Central memory CD4-positive, alpha-beta T cell (primary cell): ENCODE measurements at regions not wholly inside any gene's neighbourhood (a gene's known extent, or its start where the extent isn't known, plus 50 kb on each side); places are given as distances from the start of the nearest gene placed in this dataset.
"Not testable (repeated sequence)": the region's sequence is repeated elsewhere in the genome, so short reads cannot be mapped to it uniquely, and the experiment has no call there.

Experiments used
- DNase-seq: peaks from one replicate; pipeline ENCODE4 v3.0.0; 2022

- not testable (repeated sequence) for DNase-seq
Observed at GRCh38 chr5:153296251-153296844, 194.1 kb upstream of the GRIA1 start.

- DNase-seq, result no peak
Observed at GRCh38 chr5:153299891-153300290, 190.6 kb upstream of the GRIA1 start.

- DNase-seq, result no peak
Observed at GRCh38 chr5:153308282-153308681, 182.2 kb upstream of the GRIA1 start.

- no peak for DNase-seq
Observed at GRCh38 chr5:153318556-153318955, 171.9 kb upstream of the GRIA1 start.

GRCh38 chr5:153321478-153321877 lies 169.0 kb upstream of the GRIA1 start:
- DNase-seq, result no peak

GRCh38 chr5:153340139-153340538 lies 150.3 kb upstream of the GRIA1 start:
- no peak for DNase-seq

- no peak for DNase-seq
Observed at GRCh38 chr5:153340738-153341137, 149.7 kb upstream of the GRIA1 start.

- DNase-seq, result no peak
Observed at GRCh38 chr5:153342487-153342886, 148.0 kb upstream of the GRIA1 start.

GRCh38 chr5:153347611-153348010 lies 142.9 kb upstream of the GRIA1 start:
- no peak for DNase-seq

GRCh38 chr5:153350175-153350883 lies 140.1 kb upstream of the GRIA1 start:
- DNase-seq, result no peak

- DNase-seq, result no peak
Observed at GRCh38 chr5:153352685-153353219, 137.7 kb upstream of the GRIA1 start.

GRCh38 chr5:153357493-153358112 lies 132.9 kb upstream of the GRIA1 start:
- DNase-seq, result no peak

GRCh38 chr5:153358315-153358976 lies 132.0 kb upstream of the GRIA1 start:
- DNase-seq, result no peak

- no peak for DNase-seq
Observed at GRCh38 chr5:153360860-153361259, 129.6 kb upstream of the GRIA1 start.

GRCh38 chr5:153361735-153362409 lies 128.6 kb upstream of the GRIA1 start:
- DNase-seq, result no peak

GRCh38 chr5:153365547-153365946 lies 124.9 kb upstream of the GRIA1 start:
- DNase-seq, result no peak

GRCh38 chr5:153367466-153367865 lies 123.0 kb upstream of the GRIA1 start:
- no peak for DNase-seq

- DNase-seq, result no peak
Observed at GRCh38 chr5:153372425-153373129, 117.9 kb upstream of the GRIA1 start.

- DNase-seq, result no peak
Observed at GRCh38 chr5:153373130-153373498, 117.4 kb upstream of the GRIA1 start.

- DNase-seq, result not testable (repeated sequence)
Observed at GRCh38 chr5:153381630-153382029, 108.8 kb upstream of the GRIA1 start.

GRCh38 chr5:153390569-153390968 lies 99.9 kb upstream of the GRIA1 start:
- DNase-seq, result no peak

- no peak for DNase-seq
Observed at GRCh38 chr5:153399595-153399994, 90.9 kb upstream of the GRIA1 start.
